ENCODE measurements at regions not wholly inside any gene's neighbourhood (a gene's known extent, or its start where the extent isn't known, plus 50 kb on each side); places are given as distances from the start of the nearest gene placed in this dataset.

DNA sequence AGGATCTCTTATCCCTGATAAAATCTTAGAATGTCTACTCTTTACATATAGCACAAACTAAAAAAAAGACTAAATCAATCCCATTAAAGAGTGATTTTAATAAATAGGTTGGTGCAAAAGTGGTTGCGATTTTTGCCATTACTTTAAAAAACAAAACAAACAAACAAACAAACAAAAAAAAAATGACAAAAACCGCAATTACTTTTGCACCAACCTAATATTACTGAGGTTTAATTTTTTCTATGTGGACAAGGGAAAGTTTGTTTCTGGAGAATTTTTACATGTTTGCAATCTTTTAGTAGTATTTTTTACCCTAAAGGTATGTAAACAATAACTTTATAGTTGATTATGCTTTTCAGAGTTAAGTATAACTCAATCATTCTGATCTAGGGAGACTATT is 119.7 kb upstream of the ADAMTS5 start:
- H3K36me3 ChIP-seq, result no peaks in the 10 kb centered on the region
- no peaks in the 10 kb centered on the region for H3K27me3 ChIP-seq
- no peak overlapping the region for H3K27ac ChIP-seq
- DNase-seq (ENCODE audit: low read depth in 1 of 2, low spot score in 1 of 2), result no peak
- no peaks in the 10 kb centered on the region for H3K9me3 ChIP-seq (ENCODE audit: low read depth)
- no peak overlapping the region for H3K4me3 ChIP-seq
- no peaks in the 10 kb centered on the region for H3K4me1 ChIP-seq (ENCODE audit: low read depth)
- TF ChIP-seq, protein P1, sequence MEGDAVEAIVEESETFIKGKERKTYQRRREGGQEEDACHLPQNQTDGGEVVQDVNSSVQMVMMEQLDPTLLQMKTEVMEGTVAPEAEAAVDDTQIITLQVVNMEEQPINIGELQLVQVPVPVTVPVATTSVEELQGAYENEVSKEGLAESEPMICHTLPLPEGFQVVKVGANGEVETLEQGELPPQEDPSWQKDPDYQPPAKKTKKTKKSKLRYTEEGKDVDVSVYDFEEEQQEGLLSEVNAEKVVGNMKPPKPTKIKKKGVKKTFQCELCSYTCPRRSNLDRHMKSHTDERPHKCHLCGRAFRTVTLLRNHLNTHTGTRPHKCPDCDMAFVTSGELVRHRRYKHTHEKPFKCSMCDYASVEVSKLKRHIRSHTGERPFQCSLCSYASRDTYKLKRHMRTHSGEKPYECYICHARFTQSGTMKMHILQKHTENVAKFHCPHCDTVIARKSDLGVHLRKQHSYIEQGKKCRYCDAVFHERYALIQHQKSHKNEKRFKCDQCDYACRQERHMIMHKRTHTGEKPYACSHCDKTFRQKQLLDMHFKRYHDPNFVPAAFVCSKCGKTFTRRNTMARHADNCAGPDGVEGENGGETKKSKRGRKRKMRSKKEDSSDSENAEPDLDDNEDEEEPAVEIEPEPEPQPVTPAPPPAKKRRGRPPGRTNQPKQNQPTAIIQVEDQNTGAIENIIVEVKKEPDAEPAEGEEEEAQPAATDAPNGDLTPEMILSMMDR (IDR thresholded peaks at IDR 0.05; ENCODE audit: low read depth, low read length), result no peak

GRCh38 chr21:27086186-27086585 is 119.3 kb upstream of the ADAMTS5 start:
- H3K27me3 ChIP-seq, result no peaks in the 10 kb centered on the region
- no peak overlapping the region for H3K4me3 ChIP-seq
- H3K36me3 ChIP-seq, result no peaks in the 10 kb centered on the region
- no peaks in the 10 kb centered on the region for H3K4me1 ChIP-seq (ENCODE audit: low read depth)
- TF ChIP-seq, protein P1 (IDR thresholded peaks at IDR 0.05; ENCODE audit: low read depth, low read length), result no peak
- no peaks in the 10 kb centered on the region for H3K9me3 ChIP-seq (ENCODE audit: low read depth)
- H3K27ac ChIP-seq, result no peak overlapping the region
- no peak for DNase-seq (ENCODE audit: low read depth in 1 of 2, low spot score in 1 of 2)

- H3K4me1 ChIP-seq (ENCODE audit: low read depth), result no peaks in the 10 kb centered on the region
- H3K36me3 ChIP-seq, result no peaks in the 10 kb centered on the region
- H3K9me3 ChIP-seq (ENCODE audit: low read depth), result no peaks in the 10 kb centered on the region
- no peak for DNase-seq (ENCODE audit: low read depth in 1 of 2, low spot score in 1 of 2)
- no peaks in the 10 kb centered on the region for H3K27me3 ChIP-seq
- H3K27ac ChIP-seq, result no peak overlapping the region
- no peak overlapping the region for H3K4me3 ChIP-seq
- TF ChIP-seq, protein P1 (IDR thresholded peaks at IDR 0.05; ENCODE audit: low read depth, low read length), result no peak
These were observed 118.5 kb upstream of the ADAMTS5 start for GRCh38 chr21:27085387-27085786.

- no peaks in the 10 kb centered on the region for H3K36me3 ChIP-seq
- DNase-seq (ENCODE audit: low read depth in 1 of 2, low spot score in 1 of 2), result no peak
- H3K27ac ChIP-seq, result no peak overlapping the region
- H3K4me3 ChIP-seq, result no peak overlapping the region
- no peaks in the 10 kb centered on the region for H3K4me1 ChIP-seq (ENCODE audit: low read depth)
- H3K27me3 ChIP-seq, result no peaks in the 10 kb centered on the region
- H3K9me3 ChIP-seq (ENCODE audit: low read depth), result no peaks in the 10 kb centered on the region
- TF ChIP-seq, protein P1 (IDR thresholded peaks at IDR 0.05; ENCODE audit: low read depth, low read length), result no peak
These were observed 116.3 kb upstream of the ADAMTS5 start for GRCh38 chr21:27083144-27083543.

GRCh38 chr21:27082431-27083010 is 115.6 kb upstream of the ADAMTS5 start:
- H3K9me3 ChIP-seq (ENCODE audit: low read depth), result no peaks in the 10 kb centered on the region
- H3K4me1 ChIP-seq (ENCODE audit: low read depth), result no peaks in the 10 kb centered on the region
- H3K27ac ChIP-seq, result no peak overlapping the region
- H3K36me3 ChIP-seq, result no peaks in the 10 kb centered on the region
- H3K27me3 ChIP-seq, result no peaks in the 10 kb centered on the region
- TF ChIP-seq, protein P1 (IDR thresholded peaks at IDR 0.05; ENCODE audit: low read depth, low read length), result no peak
- no peak for DNase-seq (ENCODE audit: low read depth in 1 of 2, low spot score in 1 of 2)
- no peak overlapping the region for H3K4me3 ChIP-seq
